Activated CD4-positive, alpha-beta T cell treated with anti-CD3 and anti-CD28 coated beads, Interleukin-2, amount 50 U/mL, for 24 hours (primary cell): ENCODE measurements at regions not wholly inside any gene's neighbourhood (a gene's known extent, or its start where the extent isn't known, plus 50 kb on each side); places are given as distances from the start of the nearest gene placed in this dataset.
"Not testable (repeated sequence)": the region's sequence is repeated elsewhere in the genome, so short reads cannot be mapped to it uniquely, and the experiment has no call there.

Experiments used
- DNase-seq, 2 donors: peaks; one replicate each; pipeline ENCODE4 v3.0.0-alpha.2; 2020; ENCODE audit warnings: low read depth in 1 of 2, low spot score in 1 of 2

DNA sequence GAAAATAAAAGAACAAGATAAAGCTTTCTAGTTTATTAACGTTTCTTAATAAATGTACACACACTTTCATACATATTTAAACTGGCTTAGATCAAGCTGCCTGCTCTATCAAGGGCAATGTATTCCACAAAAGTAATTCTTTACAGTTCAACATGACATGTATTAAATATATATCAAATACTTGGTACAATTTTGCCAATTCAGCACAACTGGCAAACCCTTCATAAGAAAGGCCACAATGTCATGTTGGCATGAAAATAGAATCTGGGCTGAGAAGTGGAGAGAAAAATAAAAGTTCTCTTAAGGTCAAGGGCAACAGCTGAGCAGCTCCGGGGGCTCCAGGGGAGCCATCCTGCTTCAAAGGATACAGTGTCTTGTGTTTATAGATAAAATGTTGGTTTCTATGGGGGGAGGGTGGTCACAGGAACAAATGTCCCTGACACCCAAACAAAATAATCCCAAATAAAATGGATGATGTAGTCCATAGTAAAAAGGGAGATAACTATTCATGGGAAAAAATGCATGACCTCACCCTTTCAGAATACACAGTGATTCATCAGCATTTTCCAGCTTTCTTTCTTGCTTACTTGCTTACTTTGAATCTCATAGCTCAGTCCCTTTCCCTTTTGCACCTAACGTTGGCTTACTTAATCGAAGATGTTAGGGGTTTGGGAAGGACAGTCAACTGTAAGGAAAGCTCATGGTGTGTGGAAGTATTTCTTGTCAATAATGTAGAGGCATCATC is 494.9 kb downstream of the NYAP2 start:
- no peak for DNase-seq

DNA sequence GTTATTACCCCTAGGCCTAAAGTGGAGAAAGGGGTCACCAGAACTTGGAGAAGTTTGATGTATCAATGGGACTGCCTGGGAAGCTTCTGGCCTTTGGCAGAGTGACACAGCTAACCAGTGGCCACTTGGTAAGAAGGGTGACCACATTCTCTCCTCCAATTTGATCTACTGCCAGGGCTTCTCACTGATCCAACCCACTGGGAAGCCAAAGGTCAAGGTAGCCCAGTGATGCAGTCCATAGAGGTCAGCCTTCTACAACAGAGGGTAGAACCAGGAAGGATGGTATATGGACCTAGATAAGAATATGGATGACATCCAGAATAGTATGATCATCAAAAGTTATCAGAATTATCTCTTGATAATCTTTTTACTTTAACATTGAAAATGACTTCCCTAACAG is 493.6 kb downstream of the NYAP2 start:
- no peak for DNase-seq

DNA sequence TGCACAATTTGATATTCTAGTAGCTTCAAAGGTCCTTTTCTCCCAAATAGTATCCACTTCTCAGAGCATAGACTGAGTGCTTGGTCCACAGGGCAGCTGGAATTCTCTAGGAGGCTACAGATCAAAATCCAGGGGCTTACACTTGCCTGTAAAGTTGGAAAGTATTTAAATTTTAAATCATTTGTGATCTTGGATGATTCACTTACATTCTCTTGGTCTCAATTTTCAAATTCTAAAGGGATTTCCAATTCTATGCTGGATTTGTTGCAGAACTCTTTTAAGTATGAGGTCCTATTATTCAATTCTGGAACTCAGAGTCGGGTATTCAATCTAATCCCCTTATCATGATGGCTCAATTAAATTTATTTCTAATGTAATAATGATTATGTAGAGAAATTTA is 492.3 kb downstream of the NYAP2 start:
- no peak for DNase-seq

DNA sequence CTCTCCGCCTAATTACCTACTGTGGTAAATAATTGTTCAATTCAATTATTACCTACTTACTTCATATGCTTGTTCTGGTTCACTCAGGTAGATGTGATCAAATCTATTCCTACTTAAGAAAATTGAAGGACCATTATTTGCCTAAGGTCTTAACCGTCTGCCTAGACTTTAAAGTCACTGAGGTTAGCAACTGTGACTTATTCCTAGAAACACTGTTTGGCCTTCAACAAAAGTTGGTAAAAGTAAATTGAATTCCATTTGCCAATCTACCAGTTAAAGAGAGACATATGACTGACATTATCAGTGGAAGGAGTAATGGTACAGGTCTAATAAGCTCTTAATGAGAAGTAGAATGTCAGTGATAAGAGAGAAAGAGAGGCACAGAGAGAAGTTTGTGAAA is 491.5 kb downstream of the NYAP2 start:
- no peak for DNase-seq

DNA sequence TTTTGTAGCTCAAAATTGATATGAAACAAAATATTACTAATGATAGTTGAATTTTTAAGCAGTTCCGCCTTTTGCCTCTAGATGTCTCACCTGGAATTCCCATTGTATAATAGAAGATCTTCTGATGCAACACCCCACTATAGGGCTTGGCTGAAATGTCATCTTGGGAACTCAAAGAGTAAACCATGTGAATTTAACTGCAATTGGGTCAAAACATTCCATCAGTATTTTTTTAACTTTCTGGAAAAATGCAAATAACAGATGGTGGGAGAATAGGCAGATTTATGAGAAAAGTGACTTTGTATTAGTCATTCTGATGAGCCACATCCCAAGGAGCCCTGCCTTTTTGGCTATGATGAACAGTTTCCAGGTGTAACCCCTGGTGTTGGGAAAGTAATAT is 489.9 kb downstream of the NYAP2 start:
- DNase-seq = no peak

DNA sequence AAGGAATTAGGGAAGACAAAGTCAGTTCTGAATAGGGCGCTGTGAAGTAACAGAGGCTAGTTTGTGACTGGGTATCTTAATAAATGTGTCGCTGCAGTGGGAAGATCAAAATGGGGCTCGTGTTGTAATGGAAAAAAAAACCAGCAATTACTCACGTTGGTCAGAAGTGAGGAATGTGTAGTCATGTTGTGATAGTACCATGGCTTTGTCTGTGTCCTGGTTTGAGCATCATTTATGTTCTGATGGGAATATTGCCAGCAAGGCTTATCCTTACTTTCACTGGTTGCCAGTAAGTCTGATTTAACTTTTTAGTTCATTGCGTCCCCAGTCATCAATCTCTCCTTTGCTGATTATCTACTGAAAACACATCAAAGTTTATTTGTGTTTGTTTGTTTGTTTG is 467.6 kb downstream of the NYAP2 start:
- no peak for DNase-seq

DNA sequence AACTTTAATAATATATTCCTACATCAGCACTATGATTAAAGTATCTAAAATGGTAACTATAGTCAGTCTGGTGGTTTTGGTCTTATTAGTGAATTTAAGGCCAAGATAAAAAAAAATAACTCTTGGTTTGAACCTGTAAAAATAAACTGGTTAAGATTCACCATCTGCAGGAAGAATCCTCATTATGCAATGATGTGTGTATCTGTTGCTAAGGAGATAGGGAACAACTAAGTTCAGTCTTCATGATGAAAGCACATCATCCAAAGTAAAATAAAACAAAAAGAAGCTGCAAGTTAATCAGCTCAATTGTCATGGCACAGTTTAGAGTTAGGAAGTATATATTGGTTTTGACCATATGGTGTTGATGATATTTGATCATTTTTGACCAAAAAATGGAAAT is 466.0 kb downstream of the NYAP2 start:
- DNase-seq = no peak

DNA sequence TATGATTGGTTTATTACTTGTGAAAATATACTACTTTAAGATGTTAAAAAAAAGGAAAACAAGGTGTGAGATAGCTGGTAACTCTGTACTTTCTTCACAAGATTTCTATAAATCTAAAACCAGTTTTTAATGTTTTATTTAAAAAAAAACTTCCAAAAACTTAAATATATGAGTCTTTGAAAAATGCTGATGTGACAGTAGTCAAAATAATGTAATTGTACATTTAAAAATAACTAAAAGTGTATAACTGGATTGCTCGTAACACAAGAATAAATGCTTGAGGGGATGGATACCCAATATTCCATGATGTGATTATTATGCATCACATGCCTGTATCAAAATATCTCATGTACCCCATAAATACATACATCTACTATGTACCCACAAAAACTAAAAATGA is 464.9 kb downstream of the NYAP2 start:
- DNase-seq = no peak

DNA sequence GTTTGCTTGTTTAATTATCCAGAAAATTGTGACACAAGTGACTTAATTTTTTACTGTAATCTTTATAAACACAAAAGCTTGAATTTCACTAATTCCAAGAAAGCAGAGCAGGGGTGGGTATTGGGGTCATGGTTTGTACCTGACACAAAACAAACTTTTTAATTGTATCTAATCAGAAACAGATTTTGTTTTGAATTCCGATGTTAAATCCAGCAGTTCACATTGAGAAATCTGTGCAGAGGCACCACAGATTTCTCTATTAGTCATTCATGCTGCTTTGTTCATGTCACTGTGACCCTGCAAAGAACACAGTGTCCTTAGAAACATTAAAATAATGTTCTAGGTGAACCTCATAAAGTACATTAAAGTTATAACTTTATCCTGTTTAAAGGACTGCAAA is 443.4 kb downstream of the NYAP2 start:
- no peak for DNase-seq

DNA sequence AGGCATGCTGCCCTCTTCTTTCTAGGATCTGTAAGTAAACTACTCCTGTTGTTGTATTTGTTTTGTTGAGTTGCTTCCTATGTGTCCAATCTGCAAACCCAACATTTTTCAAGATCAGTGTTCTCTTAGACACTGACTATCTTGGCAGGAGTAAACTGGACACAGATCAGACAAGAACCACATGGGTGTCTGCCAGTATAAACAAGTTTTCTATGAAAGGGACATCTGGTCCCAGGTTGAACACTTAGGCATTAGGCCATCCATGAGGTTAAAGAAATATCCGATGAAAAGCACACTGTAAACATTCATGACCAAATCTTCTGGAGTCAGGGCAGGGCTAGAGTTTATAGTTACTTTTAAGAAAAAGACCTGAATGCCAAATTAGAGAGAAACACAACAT is 441.8 kb downstream of the NYAP2 start:
- no peak for DNase-seq

DNA sequence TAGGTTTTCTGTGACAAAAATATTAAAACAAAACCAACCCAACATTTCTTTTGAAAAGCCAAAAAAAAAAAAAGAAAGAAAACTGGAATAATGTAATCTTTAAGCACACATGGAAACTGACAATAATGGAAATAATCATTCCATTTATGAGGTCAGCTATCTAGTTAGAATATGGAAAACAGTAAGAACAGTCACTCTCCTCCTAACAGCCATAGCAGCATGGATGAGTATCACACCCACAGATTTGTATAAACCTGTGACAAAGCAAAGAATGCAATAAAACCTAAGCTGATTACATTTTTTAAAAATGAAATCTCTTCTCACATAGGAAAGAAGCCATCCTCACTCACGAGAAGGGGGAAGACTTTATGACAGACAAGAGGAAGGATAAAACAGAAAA is 437.8 kb downstream of the NYAP2 start:
- DNase-seq = no peak

DNA sequence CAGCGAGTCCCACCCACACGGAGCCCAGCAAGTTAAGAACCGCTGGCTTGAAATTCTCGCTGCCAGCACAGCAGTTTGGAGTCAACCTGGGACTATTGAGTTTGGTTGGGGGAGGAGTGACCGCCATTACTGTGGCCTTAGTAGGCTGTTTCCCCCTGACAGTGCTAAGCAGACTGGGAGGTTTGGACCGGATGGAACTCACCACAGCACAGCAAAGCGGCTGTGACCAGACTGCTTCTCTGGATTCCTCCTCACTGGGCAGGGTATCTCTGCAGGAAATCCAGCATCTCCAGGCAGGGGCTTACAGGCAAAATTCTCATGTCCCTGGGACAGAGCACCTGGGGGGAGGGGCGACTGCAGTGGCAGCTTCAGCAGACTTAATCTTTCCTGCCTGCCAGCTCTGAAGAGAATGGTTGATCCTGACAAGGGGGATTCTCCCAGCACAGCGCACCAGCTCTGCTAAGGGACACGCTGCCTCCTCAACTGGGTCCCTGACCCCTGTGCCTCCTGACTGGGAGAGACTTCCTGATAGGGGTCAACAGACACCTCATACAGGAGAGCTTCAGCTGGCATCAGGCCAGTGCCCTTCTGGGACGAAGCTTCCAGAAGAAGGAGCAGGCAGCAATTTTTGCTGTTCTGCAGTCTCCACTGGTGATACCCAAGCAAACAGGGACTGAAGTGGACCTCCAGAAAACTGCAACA is 425.4 kb downstream of the NYAP2 start:
- no peak for DNase-seq

DNA sequence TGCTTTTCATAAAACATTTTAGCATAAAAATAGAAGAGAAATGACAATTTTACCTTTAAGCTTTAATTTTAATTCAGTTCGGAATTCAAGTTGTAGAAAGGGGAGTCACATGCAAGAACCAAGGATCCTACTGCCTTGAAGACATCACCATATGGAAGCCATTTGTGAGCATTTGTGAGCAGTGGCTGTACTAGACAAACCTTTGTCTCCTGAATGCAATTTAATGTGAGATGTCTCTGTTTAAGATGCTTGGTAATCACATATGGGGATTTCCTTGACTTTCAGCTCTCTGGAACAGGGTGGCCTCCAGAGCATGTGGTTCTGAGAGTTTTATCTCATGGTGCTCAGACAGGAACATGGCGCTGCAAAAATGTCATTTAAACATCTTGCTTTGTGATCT is 421.8 kb downstream of the NYAP2 start:
- DNase-seq = no peak

DNA sequence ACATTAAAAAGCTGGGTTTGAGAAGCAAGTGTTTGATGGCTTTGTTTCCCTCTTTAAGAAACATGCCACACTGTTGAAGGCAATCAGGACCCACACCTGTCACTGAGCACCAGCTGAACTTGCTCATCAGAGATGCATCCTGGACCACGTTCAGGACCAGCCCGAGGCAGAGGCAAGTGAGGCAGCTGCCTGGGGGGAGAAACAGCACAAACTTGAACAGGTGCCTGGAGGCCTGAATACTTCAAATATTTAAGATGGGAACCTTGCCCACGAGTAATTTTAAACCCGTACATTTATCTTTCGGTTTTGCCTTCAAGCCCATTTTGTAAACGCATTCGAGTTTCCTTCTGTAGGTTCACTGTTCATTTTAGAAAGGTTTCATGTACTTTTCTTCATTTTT is 421.3 kb downstream of the NYAP2 start:
- DNase-seq = no peak

DNA sequence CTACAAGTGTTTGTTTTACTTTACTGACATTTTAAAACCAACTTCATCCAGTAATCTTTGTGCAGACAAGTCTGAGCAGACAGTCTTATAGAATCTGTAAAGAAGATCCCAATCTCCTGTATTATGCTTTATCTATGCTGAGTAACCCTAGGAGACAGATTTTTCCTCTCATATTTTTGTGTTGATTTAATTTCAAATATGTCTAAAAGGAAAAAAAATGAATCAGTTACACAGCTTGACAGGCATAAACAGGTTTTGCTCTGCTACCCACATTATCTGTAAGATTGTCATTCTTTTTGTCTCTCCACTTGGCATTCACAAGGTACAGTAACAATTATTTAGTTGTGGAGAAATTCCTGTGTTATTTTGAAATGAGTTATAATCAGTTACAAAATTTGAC is 415.0 kb downstream of the NYAP2 start:
- no peak for DNase-seq

DNA sequence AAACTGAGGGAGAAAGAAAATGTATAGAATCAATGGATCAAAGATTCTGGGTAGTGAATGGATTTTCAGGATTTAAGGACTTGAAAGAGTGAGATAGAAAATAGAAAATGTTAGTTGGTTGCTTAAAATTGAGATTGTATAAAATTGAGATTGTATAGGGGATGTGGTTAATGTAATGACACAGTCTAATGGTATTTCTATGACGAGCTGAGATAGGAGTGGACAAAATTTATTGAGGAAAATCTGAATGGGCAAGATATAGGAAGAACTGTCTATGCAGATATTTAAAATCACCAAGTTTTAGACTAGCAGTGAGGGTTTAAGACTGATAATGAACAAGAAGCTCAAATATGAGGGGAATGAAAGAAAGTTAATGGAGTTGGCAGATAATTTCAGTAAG is 406.6 kb downstream of the NYAP2 start:
- no peak for DNase-seq

DNA sequence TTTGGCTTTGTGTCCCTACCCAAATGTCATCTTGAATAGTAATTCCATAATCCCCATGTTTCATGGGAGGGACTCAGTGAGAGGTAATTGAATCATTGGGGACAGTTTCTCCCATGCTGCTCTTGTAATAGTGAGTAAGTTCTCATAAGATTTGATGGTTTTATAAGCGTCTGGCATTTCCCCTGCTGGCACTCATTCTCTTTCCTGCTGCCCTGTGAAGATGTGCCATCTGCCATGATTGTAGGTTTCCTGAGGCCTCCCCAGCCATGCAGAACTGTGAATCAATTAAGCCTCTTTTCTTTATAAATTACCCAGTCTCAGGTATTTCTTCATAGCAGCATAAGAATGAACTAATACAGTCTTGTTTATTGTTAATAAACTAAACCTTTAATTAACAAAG is 402.6 kb downstream of the NYAP2 start:
- not testable (repeated sequence) for DNase-seq

DNA sequence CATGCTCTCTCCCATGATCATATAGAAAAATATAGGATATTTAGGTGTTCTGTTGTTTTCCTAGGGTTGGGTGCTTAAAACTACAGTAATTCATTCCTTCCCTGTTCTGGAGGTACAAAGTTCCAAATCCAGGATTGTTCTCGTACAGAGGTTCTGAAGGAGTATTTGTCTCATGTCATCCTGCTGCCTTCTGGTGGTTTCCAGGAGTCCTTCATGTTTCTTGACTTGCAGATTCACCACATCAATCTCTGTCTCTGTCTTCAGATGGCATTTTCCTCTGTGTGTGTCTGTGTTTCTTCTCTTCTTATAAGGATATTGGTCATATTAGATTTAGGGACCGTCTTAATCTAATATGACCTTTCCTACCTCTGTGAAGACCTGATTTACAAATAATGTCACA is 397.9 kb downstream of the NYAP2 start:
- no peak for DNase-seq

DNA sequence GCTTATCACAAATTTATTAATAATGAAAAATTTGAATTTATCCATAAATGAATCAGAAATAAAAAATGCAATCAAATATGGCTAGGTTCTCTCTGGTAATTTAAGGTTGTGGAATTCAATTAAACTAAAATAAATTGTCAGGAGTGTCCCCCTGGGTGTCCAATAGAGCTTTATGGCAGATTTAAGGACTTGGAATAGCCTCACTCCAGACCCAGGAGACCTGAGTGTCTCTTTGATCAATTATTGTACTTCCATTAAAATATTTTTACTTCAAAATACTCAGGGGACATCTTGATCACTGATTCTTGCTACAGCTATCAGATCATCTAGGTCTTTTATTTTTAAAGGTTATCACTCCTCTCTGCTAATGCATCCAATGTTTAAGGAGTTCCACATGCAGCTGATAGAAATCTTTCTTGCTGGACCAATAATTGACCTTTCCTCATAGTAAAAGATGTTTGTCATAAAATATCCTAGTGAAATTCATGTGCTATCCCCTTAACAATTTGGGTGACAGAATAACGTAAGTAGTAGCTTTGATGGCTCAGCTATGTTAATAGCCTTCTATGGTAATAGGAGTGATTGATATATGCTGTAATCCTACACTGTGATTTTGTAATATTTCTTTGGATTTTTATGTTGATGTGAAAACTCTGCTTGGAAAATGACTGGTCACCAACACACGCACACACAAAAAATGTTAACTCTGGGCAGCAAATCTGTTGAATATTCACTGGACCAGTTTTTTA is 395.3 kb downstream of the NYAP2 start:
- DNase-seq = no peak

DNA sequence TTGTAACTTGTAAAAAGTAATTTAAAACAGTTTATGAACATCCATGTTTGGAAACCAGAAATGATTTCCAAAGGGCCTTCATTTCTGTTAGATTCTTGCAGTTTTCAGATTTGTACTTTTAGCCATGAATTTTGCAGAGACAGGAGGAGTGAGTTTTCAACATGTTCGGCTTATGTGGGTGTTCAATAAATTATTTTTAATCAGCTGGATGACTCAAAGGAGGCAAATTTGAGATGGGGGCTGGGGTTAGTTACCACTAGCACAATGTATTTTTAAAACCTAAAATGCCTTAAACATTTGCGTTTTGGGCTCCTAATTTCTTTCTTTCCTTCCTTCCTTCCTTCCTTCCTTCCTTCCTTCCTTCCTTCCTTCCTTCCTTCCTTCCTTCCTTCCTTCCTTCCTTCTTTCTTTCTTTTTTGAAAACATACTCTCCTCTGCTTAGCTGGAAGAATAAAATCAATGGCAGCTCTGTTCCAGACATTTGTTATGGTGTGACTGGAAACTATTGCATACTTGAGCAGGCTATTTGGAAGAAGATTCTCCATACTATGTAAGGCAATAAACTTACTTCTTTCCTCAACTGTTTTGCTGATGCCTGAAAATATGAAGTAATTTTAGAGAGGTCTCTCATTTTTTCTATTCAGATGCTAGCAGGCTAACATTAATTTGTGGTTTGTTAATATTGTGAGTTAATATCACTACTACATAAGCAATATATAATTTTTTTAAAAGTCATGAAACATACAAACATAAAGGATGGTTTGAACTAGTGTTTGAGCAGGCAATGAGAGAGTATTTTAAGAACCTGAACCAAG is 394.4 kb downstream of the NYAP2 start:
- no peak for DNase-seq

DNA sequence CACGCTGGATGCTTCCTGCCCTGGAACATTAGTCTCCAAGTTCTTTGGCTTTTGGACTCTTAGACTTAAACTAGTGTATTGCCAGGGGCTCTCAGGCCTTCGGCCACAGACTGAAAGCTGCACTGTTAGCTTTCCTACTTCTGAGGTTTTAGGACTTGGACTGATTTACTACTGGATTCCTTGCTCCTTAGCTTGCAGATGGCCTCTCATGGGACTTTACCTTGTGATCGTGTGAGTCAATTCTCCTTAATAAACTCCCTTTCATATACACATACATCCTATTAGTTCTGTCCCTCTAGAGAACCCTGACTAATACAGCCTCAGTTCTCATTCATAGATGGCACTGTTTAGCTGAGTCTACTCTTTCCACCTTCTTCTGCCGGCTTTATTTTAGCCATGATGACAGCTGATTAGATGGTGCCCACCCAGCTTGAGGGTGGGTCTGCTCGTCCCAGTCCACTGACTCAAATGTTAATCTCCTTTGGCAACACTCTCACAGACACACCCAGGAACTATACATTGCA is 389.1 kb downstream of the NYAP2 start:
- no peak for DNase-seq
